GM23248 (cell line): ENCODE measurements at regions not wholly inside any gene's neighbourhood (a gene's known extent, or its start where the extent isn't known, plus 50 kb on each side); places are given as distances from the start of the nearest gene placed in this dataset.

Source experiments
- DNase-seq: peaks from one replicate; pipeline ENCODE4 v3.0.0-alpha.2; 2015
- H2AFZ ChIP-seq: fragments of 200-600 bp; sonication (generic); 2 replicates; pipeline ENCODE4 v1.6.1; 2016; ENCODE audit warnings: antibody characterized with exemption
- H3F3A ChIP-seq: fragments of 200-600 bp; sonication (generic); 2 replicates; pipeline ENCODE4 v1.6.1; 2016; ENCODE audit warnings: mild to moderate bottlenecking, antibody characterized with exemption, mixed run types; ENCODE audit not compliant: insufficient read depth
- H3K27ac ChIP-seq: fragments of 200-600 bp; sonication (generic); 2 replicates; pipeline ENCODE4 v1.5.1; 2016; ENCODE audit warnings: mild to moderate bottlenecking
- H3K27me3 ChIP-seq: fragments of 200-600 bp; sonication (generic); replicated peaks from 2 replicates; pipeline ENCODE4 v1.6.1; 2016; ENCODE audit warnings: mild to moderate bottlenecking; ENCODE audit not compliant: insufficient read depth
- H3K36me3 ChIP-seq: fragments of 200-600 bp; sonication (generic); 2 replicates; pipeline ENCODE4 v1.6.1; 2016; ENCODE audit warnings: low read depth, mild to moderate bottlenecking
- H3K4me1 ChIP-seq: fragments of 200-600 bp; sonication (generic); 2 replicates; pipeline ENCODE4 v1.6.1; 2016; ENCODE audit warnings: mild to moderate bottlenecking; ENCODE audit not compliant: insufficient read depth
- H3K4me2 ChIP-seq: fragments of 200-600 bp; sonication (generic); one replicate; pipeline ENCODE4 v1.6.1; 2016; ENCODE audit warnings: mild to moderate bottlenecking; ENCODE audit not compliant: unreplicated experiment
- H3K4me3 ChIP-seq: fragments of 200-600 bp; sonication (generic); 2 replicates; pipeline ENCODE4 v1.5.1; 2016; ENCODE audit warnings: mild to moderate bottlenecking
- H3K79me2 ChIP-seq: fragments of 200-600 bp; sonication (generic); 2 replicates; pipeline ENCODE4 v1.6.1; 2016; ENCODE audit warnings: mild to moderate bottlenecking; ENCODE audit not compliant: insufficient read depth
- H3K9ac ChIP-seq: fragments of 200-600 bp; sonication (generic); 2 replicates; pipeline ENCODE4 v1.6.1; 2016; ENCODE audit warnings: mild to moderate bottlenecking
- H3K9me2 ChIP-seq: fragments of 200-600 bp; sonication (generic); 2 replicates; pipeline ENCODE4 v1.6.1; 2016; ENCODE audit warnings: mixed run types, mild to moderate bottlenecking, moderate library complexity; ENCODE audit not compliant: insufficient read depth
- H3K9me3 ChIP-seq: fragments of 200-600 bp; sonication (generic); one replicate; pipeline ENCODE4 v1.6.1; 2017; ENCODE audit warnings: low read depth
- H4K20me1 ChIP-seq: fragments of 200-600 bp; sonication (generic); 2 replicates; pipeline ENCODE4 v1.6.0; 2016; ENCODE audit not compliant: insufficient read depth
- EZH2 ChIP-seq: fragments of 200-600 bp; sonication (generic); IDR thresholded peaks from 2 replicates; pipeline ENCODE4 v1.6.1; 2018; ENCODE audit warnings: antibody characterized with exemption, mild to moderate bottlenecking; ENCODE audit not compliant: insufficient read depth, poor library complexity, severe bottlenecking
- EZH2phosphoT487 ChIP-seq: fragments of 200-600 bp; sonication (generic); IDR thresholded peaks from 2 replicates; pipeline ENCODE4 v1.6.1; 2018; ENCODE audit warnings: antibody characterized with exemption, moderate library complexity, mild to moderate bottlenecking, low read depth; ENCODE audit not compliant: insufficient read depth
- WGBS, 2 experiments: methylation state at CpG; one replicate each; pipeline ENCODE4 v1.1.6; 2015 to 2017; ENCODE audit warnings: low lambda C conversion rate in 2 of 2, low coverage in 1 of 2; ENCODE audit errors: missing lambda C conversion rate in 2 of 2; 5-methylcytosine and 5-hydroxymethylcytosine counted together
- in situ Hi-C: fragments of 300-500 bp; cut with MboI; formaldehyde crosslinking; loops from 2 replicates; pipeline ENCODE4 v1.15.0; 2020

GRCh38 chr13:40477623-40478608, 188.5 kb downstream of the FOXO1 start:
- H3K4me3 ChIP-seq = no peak overlapping the region
- no peak overlapping the region for H3K27ac ChIP-seq
- no peak overlapping the region for H3K4me2 ChIP-seq
- no peak overlapping the region for H2AFZ ChIP-seq
- no peaks in the 10 kb centered on the region for H3K79me2 ChIP-seq
- in situ Hi-C loops = no loop called here
- WGBS, 2 experiments = 70 to 73% methylated on average over 17 of the region's 17 CpGs
- H3K27me3 ChIP-seq = no peaks in the 10 kb centered on the region
- TF ChIP-seq EZH2 (no peak), EZH2phosphoT487 (no peak)
- DNase-seq = no peak
- H3K9ac ChIP-seq = no peak overlapping the region
- H3K9me3 ChIP-seq = no peaks in the 10 kb centered on the region
- H3F3A ChIP-seq = no peaks in the 10 kb centered on the region
- no peaks in the 10 kb centered on the region for H3K9me2 ChIP-seq
- H3K4me1 ChIP-seq = peaks cover 10% of the 10 kb centered on the region
- no peaks in the 10 kb centered on the region for H3K36me3 ChIP-seq
- no peaks in the 10 kb centered on the region for H4K20me1 ChIP-seq

GRCh38 chr13:40478775-40479174, 187.7 kb downstream of the FOXO1 start:
- H3K36me3 ChIP-seq = no peaks in the 10 kb centered on the region
- H3K27me3 ChIP-seq = no peaks in the 10 kb centered on the region
- no peaks in the 10 kb centered on the region for H3K79me2 ChIP-seq
- H3K9me3 ChIP-seq = no peaks in the 10 kb centered on the region
- no peak overlapping the region for H2AFZ ChIP-seq
- no peak overlapping the region for H3K27ac ChIP-seq
- in situ Hi-C loops = no loop called here
- H3K4me2 ChIP-seq = no peak overlapping the region
- TF ChIP-seq EZH2 (no peak), EZH2phosphoT487 (no peak)
- no peak overlapping the region for H3K4me3 ChIP-seq
- H4K20me1 ChIP-seq = no peaks in the 10 kb centered on the region
- no peaks in the 10 kb centered on the region for H3K9me2 ChIP-seq
- DNase-seq = no peak
- H3K4me1 ChIP-seq = peaks cover 10% of the 10 kb centered on the region
- no peaks in the 10 kb centered on the region for H3F3A ChIP-seq
- 51 to 58% methylated on average over 7 of the region's 7 CpGs for WGBS, 2 experiments
- no peak overlapping the region for H3K9ac ChIP-seq

GRCh38 chr13:40479196-40479845, 187.1 kb downstream of the FOXO1 start:
- no peak for DNase-seq
- H3K27me3 ChIP-seq = no peaks in the 10 kb centered on the region; the same call in 1 of the 2 replicates
- H3K9ac ChIP-seq = no peak overlapping the region
- no peaks in the 10 kb centered on the region for H4K20me1 ChIP-seq
- no peak overlapping the region for H3K4me3 ChIP-seq
- no peaks in the 10 kb centered on the region for H3K79me2 ChIP-seq
- H3F3A ChIP-seq = no peaks in the 10 kb centered on the region
- H3K27ac ChIP-seq = no peak overlapping the region
- no peaks in the 10 kb centered on the region for H3K36me3 ChIP-seq
- H3K9me3 ChIP-seq = no peaks in the 10 kb centered on the region
- WGBS, 2 experiments = 86% methylated on average over 27 to 28 of the region's 28 CpGs
- H3K4me1 ChIP-seq = peaks cover 10% of the 10 kb centered on the region
- H3K9me2 ChIP-seq = no peaks in the 10 kb centered on the region
- no peak overlapping the region for H2AFZ ChIP-seq
- in situ Hi-C loops = no loop called here
- TF ChIP-seq EZH2phosphoT487 (no peak), EZH2 (no peak)
- H3K4me2 ChIP-seq = no peak overlapping the region

GRCh38 chr13:40480012-40480914, 186.2 kb downstream of the FOXO1 start:
- no peak overlapping the region for H3K27ac ChIP-seq
- H3K27me3 ChIP-seq = no peaks in the 10 kb centered on the region; the same call in 1 of the 2 replicates
- TF ChIP-seq EZH2phosphoT487 (no peak), EZH2 (no peak)
- no peak for DNase-seq
- no peak overlapping the region for H3K4me2 ChIP-seq
- no peaks in the 10 kb centered on the region for H3K9me2 ChIP-seq
- H3K36me3 ChIP-seq = no peaks in the 10 kb centered on the region
- H3K9me3 ChIP-seq = no peaks in the 10 kb centered on the region
- H3F3A ChIP-seq = no peaks in the 10 kb centered on the region
- no peak overlapping the region for H3K4me3 ChIP-seq
- no peaks in the 10 kb centered on the region for H3K79me2 ChIP-seq
- H2AFZ ChIP-seq = no peak overlapping the region
- H3K4me1 ChIP-seq = peaks cover 10% of the 10 kb centered on the region
- no peak overlapping the region for H3K9ac ChIP-seq
- 69 to 74% methylated on average over 19 of the region's 19 CpGs for WGBS, 2 experiments
- in situ Hi-C loops = no loop called here
- no peaks in the 10 kb centered on the region for H4K20me1 ChIP-seq
